ENCODE measurements at regions not wholly inside any gene's neighbourhood (a gene's known extent, or its start where the extent isn't known, plus 50 kb on each side); places are given as distances from the start of the nearest gene placed in this dataset.
"Not testable (repeated sequence)": the region's sequence is repeated elsewhere in the genome, so short reads cannot be mapped to it uniquely, and the experiment has no call there.

DNA sequence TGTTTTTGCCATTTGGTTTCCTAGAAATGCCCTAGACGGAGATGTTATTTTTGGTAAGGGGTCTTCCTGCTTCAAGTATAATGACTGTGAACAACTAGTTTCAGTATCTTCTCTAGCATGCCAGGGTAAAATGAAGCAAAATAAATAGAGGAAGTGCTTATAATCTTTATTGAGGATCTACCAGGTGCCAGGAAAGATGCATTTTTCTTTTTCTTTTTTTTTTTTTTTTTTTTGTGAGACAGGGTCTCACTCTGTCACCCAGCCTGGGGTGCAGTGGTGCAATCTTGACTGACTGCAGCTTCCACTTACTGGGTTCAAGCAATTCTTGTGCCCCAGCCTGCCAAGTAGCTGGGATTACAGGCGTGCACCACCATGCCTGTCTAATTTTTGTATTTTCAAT is 146.6 kb upstream of the GRK3 start:
- H4K20me1 ChIP-seq (ENCODE audit: insufficient read depth, low read length); H3K9ac ChIP-seq (ENCODE audit: insufficient read depth, low read depth, low read length); H3K79me2 ChIP-seq (ENCODE audit: insufficient read depth, low read length); intact Hi-C loops (cut with micrococcal nuclease; ENCODE audit: unreplicated experiment); FAIRE-seq; DNase-seq (ENCODE audit: low spot score); H3K27ac ChIP-seq (ENCODE audit: extremely low read length, insufficient read depth, low read length); H3K9me3 ChIP-seq (ENCODE audit: low read length); ATAC-seq; POLR2A ChIA-PET; in situ Hi-C loops (cut with HindIII; ENCODE audit: extremely low pct_ligation_motif_present, low pct_unique_long_range_greater_than_20kb); H3K4me3 ChIP-seq (replicated peaks in 1 of 3; ENCODE audit: insufficient read depth in 1 of 3, low read depth in 2 of 3, low read length in 3 of 3); CTCF ChIA-PET (ENCODE audit: low intra/inter-chr PET ratio, low total read pairs); H3K4me2 ChIP-seq (ENCODE audit: low read depth, low read length); H2AFZ ChIP-seq (ENCODE audit: low read length); BruUV-seq (replicated peaks); H3K36me3 ChIP-seq (replicated peaks in 1 of 2; ENCODE audit: control insufficient read depth in 1 of 2, insufficient read depth in 2 of 2, low read length in 2 of 2): not testable (repeated sequence)
- peaks cover 5 to 31% of the 10 kb centered on the region in 2 experiments; a peak in 3 of 5 replicates for H3K27me3 ChIP-seq (ENCODE audit: control insufficient read depth in 1 of 2, insufficient read depth in 2 of 2, low read length in 2 of 2)
- H3K4me1 ChIP-seq (ENCODE audit: insufficient read depth, low read length): peaks cover 34% of the 10 kb centered on the region
- WGBS (ENCODE audit: low lambda C conversion rate): 96% methylated on average over 2 of the region's 2 CpGs

GRCh38 chr22:25419247-25420113 is 145.0 kb upstream of the GRK3 start:
- in situ Hi-C loops (cut with HindIII; ENCODE audit: extremely low pct_ligation_motif_present, low pct_unique_long_range_greater_than_20kb): no loop called here
- TF ChIP-seq ERF (CRISPR knock-in tag; IDR thresholded peaks at IDR 0.05): no peak
- TF ChIP-seq RAD51 (IDR thresholded peaks at IDR 0.05; ENCODE audit: borderline replicate concordance): peak; percentile 55; the same call in 1 of the 2 replicates
- TF ChIP-seq ZNF205 (CRISPR knock-in tag; IDR thresholded peaks at IDR 0.05): no peak
- TF ChIP-seq FOXP1 (IDR thresholded peaks at IDR 0.05): no peak
- 0 out of 2 replicates have a peak, but pooled peaks have one; percentile 9 for TF ChIP-seq FOXP1 (CRISPR knock-in tag; IDR thresholded peaks at IDR 0.05)
- peak; percentile 60 for TF ChIP-seq CEBPB (IDR thresholded peaks at IDR 0.05; ENCODE audit: borderline replicate concordance, low read depth, low read length)
- no peak for TF ChIP-seq RFX3 (CRISPR knock-in tag; IDR thresholded peaks at IDR 0.05)
- TF ChIP-seq ZNF501 (CRISPR knock-in tag; IDR thresholded peaks at IDR 0.05): no peak
- TF ChIP-seq HDAC2 (CRISPR knock-in tag; IDR thresholded peaks at IDR 0.05): no peak
- TF ChIP-seq THAP11 (CRISPR knock-in tag; IDR thresholded peaks at IDR 0.05): 0 out of 2 replicates have a peak, but pooled peaks have one; percentile 22
- TF ChIP-seq NR2C2 (CRISPR knock-in tag; IDR thresholded peaks at IDR 0.05; ENCODE audit: borderline replicate concordance): peak; percentile 33; the same call in 1 of the 2 replicates
- peak in 1 of 2 experiments; percentile 28; a peak in 1 of 4 replicates for TF ChIP-seq ATF4 (CRISPR knock-in tag; IDR thresholded peaks at IDR 0.05)
- TF ChIP-seq BRD4 (CRISPR knock-in tag; IDR thresholded peaks at IDR 0.05): no peak
- TF ChIP-seq GATAD2A (CRISPR knock-in tag; IDR thresholded peaks at IDR 0.05): peak; percentile 52; the same call in 1 of the 2 replicates
- peak; percentile 42; the same call in 1 of the 2 replicates for TF ChIP-seq SAP130 (CRISPR knock-in tag; IDR thresholded peaks at IDR 0.05; ENCODE audit: low read depth)
- TF ChIP-seq BHLHE40 (IDR thresholded peaks at IDR 0.05; ENCODE audit: low read length): peak; percentile 41; the same call in 1 of the 2 replicates
- TF ChIP-seq ELF3 (CRISPR knock-in tag; IDR thresholded peaks at IDR 0.05): 0 out of 2 replicates have a peak, but pooled peaks have one; percentile 33

More at GRCh38 chr22:25419247-25420113, 145.0 kb upstream of the GRK3 start:
- no peaks in the 10 kb centered on the region for H4K20me1 ChIP-seq (ENCODE audit: insufficient read depth, low read length)
- H3K27me3 ChIP-seq (ENCODE audit: control insufficient read depth in 1 of 2, insufficient read depth in 2 of 2, low read length in 2 of 2): peaks cover 5 to 24% of the 10 kb centered on the region in 2 experiments; a peak in 3 of 5 replicates
- H3K4me3 ChIP-seq (replicated peaks in 1 of 3; ENCODE audit: insufficient read depth in 1 of 3, low read depth in 2 of 3, low read length in 3 of 3): peak overlapping the region; percentile 40 to 62 (median 47)
- FAIRE-seq (no peak), DNase-seq (ENCODE audit: low spot score) (peak; percentile 37), ATAC-seq (peak; percentile 46)
- POLR2A ChIA-PET: interaction anchor here (0.8 to 1.9 kb wide), 5 partner anchors 14 to 28 kb away, joined by 3 to 9 read pairs (median 4); no protein-coding TSS in a partner anchor
- no peak overlapping the region for H3K9ac ChIP-seq (ENCODE audit: insufficient read depth, low read depth, low read length)
- H3K79me2 ChIP-seq (ENCODE audit: insufficient read depth, low read length): no peaks in the 10 kb centered on the region
- CTCF ChIA-PET (ENCODE audit: low intra/inter-chr PET ratio, low total read pairs): interaction anchor here (1.5 kb wide), 1 partner anchor 57 kb away, joined by 3 read pairs; no protein-coding TSS in a partner anchor
- peaks cover 34% of the 10 kb centered on the region for H3K4me1 ChIP-seq (ENCODE audit: insufficient read depth, low read length)
- peak overlapping the region; percentile 87 for H3K4me2 ChIP-seq (ENCODE audit: low read depth, low read length)
- WGBS (ENCODE audit: low lambda C conversion rate): 3% methylated on average over 24 of the region's 25 CpGs
- intact Hi-C loops (cut with micrococcal nuclease; ENCODE audit: unreplicated experiment): loop anchor here (1.0 kb wide), 1 partner anchor 17 kb away; no protein-coding TSS in a partner anchor
- H3K27ac ChIP-seq (ENCODE audit: extremely low read length, insufficient read depth, low read length): no peak overlapping the region
- H3K9me3 ChIP-seq (ENCODE audit: low read length): no peaks in the 10 kb centered on the region
- peak overlapping the region; percentile 39 for H2AFZ ChIP-seq (ENCODE audit: low read length)
- BruUV-seq (replicated peaks): no TSS peak
- H3K36me3 ChIP-seq (replicated peaks in 1 of 2; ENCODE audit: control insufficient read depth in 1 of 2, insufficient read depth in 2 of 2, low read length in 2 of 2): no peaks in the 10 kb centered on the region

Measured in HepG2 (cell line).